DMS 273 treated with DMSO at 0.1 percent for 48 hours (cell line): ENCODE measurements at regions not wholly inside any gene's neighbourhood (a gene's known extent, or its start where the extent isn't known, plus 50 kb on each side); places are given as distances from the start of the nearest gene placed in this dataset.
"Not testable (repeated sequence)": the region's sequence is repeated elsewhere in the genome, so short reads cannot be mapped to it uniquely, and the experiment has no call there.

Experiments used
- DNase-seq: peaks from one replicate; lab custom pipeline; 2025; lab: John Stamatoyannopoulos, UW

GRCh38 chr17:71782021-71782420 is 338.8 kb upstream of the SOX9 start:
- not testable (repeated sequence) for DNase-seq

GRCh38 chr17:71790791-71791190 is 330.0 kb upstream of the SOX9 start:
- DNase-seq = no peak

GRCh38 chr17:71791311-71791710 is 329.5 kb upstream of the SOX9 start:
- no peak for DNase-seq

GRCh38 chr17:71792966-71793365 is 327.9 kb upstream of the SOX9 start:
- DNase-seq = no peak

GRCh38 chr17:71793518-71793917 is 327.3 kb upstream of the SOX9 start:
- DNase-seq = no peak

- no peak for DNase-seq
Measured at GRCh38 chr17:71798701-71799100, 322.1 kb upstream of the SOX9 start.

- no peak for DNase-seq
Measured at GRCh38 chr17:71799657-71800056, 321.2 kb upstream of the SOX9 start.

GRCh38 chr17:71801301-71801700 is 319.5 kb upstream of the SOX9 start:
- no peak for DNase-seq

- DNase-seq = no peak
Measured at GRCh38 chr17:71802663-71803062, 318.2 kb upstream of the SOX9 start.

- DNase-seq = no peak
Measured at GRCh38 chr17:71803656-71804284, 317.1 kb upstream of the SOX9 start.

GRCh38 chr17:71809537-71809936 is 311.3 kb upstream of the SOX9 start:
- DNase-seq = no peak

GRCh38 chr17:71813861-71814260 is 307.0 kb upstream of the SOX9 start:
- not testable (repeated sequence) for DNase-seq

GRCh38 chr17:71821511-71821910 is 299.3 kb upstream of the SOX9 start:
- DNase-seq = no peak

- no peak for DNase-seq
Measured at GRCh38 chr17:71824671-71825070, 296.1 kb upstream of the SOX9 start.

GRCh38 chr17:71825687-71826086 is 295.1 kb upstream of the SOX9 start:
- no peak for DNase-seq

- DNase-seq = no peak
Measured at GRCh38 chr17:71828182-71828596, 292.6 kb upstream of the SOX9 start.

GRCh38 chr17:71830866-71831265 is 290.0 kb upstream of the SOX9 start:
- DNase-seq = no peak

GRCh38 chr17:71842986-71843385 is 277.8 kb upstream of the SOX9 start:
- DNase-seq = no peak

- no peak for DNase-seq
Measured at GRCh38 chr17:71845337-71845736, 275.5 kb upstream of the SOX9 start.

GRCh38 chr17:71846561-71847110 is 274.2 kb upstream of the SOX9 start:
- DNase-seq = no peak

- DNase-seq = no peak
Measured at GRCh38 chr17:71849783-71850768, 270.7 kb upstream of the SOX9 start.

GRCh38 chr17:71850812-71851211 is 270.0 kb upstream of the SOX9 start:
- no peak for DNase-seq

- no peak for DNase-seq
Measured at GRCh38 chr17:71855010-71855409, 265.8 kb upstream of the SOX9 start.
